Uterus (tissue), 3 donors: ENCODE measurements at regions not wholly inside any gene's neighbourhood (a gene's known extent, or its start where the extent isn't known, plus 50 kb on each side); places are given as distances from the start of the nearest gene placed in this dataset.

Source experiments
- DNase-seq, 2 donors: peaks; one replicate each; pipeline ENCODE4 v3.0.0-alpha.2; 2019 to 2020
- H3K27ac ChIP-seq, 2 donors: fragments of 200-600 bp; sonication (generic); 1 replicate in 1 of 2; 2 replicates in 1 of 2; pipeline ENCODE4 v1.5.1; 2016 to 2018
- H3K27me3 ChIP-seq, 2 donors: fragments of 200-600 bp; sonication (generic); one replicate each; pipeline ENCODE4 v1.5.1; 2018 to 2019; ENCODE audit warnings: control low read depth in 1 of 2
- H3K36me3 ChIP-seq, 2 donors: fragments of 200-600 bp; sonication (generic); one replicate each; pipeline ENCODE4 v1.5.1; 2019; ENCODE audit warnings: control low read depth in 1 of 2
- H3K4me1 ChIP-seq, 2 donors: fragments of 200-600 bp; sonication (generic); one replicate each; pipeline ENCODE4 v1.5.1; 2018 to 2019; ENCODE audit warnings: control low read depth in 1 of 2
- H3K4me3 ChIP-seq, 2 donors: fragments of 200-600 bp; sonication (generic); 1 replicate in 1 of 2; 2 replicates in 1 of 2; pipeline ENCODE4 v1.5.1; 2018 to 2019; ENCODE audit warnings: mild to moderate bottlenecking in 1 of 2
- H3K9me3 ChIP-seq, 2 donors: fragments of 200-600 bp; sonication (generic); one replicate each; pipeline ENCODE4 v1.5.1; 2019; ENCODE audit warnings: control low read depth in 1 of 2
- POLR2A ChIP-seq, 2 donors: fragments of 450-650 bp; IDR thresholded peaks; one replicate each; pipeline ENCODE4 v1.6.1; 2016; ENCODE audit warnings: antibody characterized with exemption in 2 of 2, mild to moderate bottlenecking in 1 of 2, moderate library complexity in 1 of 2
- intact Hi-C: fragments of 100-400 bp; cut with DNase I; formaldehyde crosslinking; loops from one replicate; pipeline ENCODE4 v1.15.1; 2023; ENCODE audit warnings: low total_unique reads
- TF ChIP-seq, protein P1 (sequence below), 4 experiments: fragments of 200-600 bp in 2 of 4; fragments of 450-650 bp in 2 of 4; sonication (generic) in 2 of 4; IDR thresholded peaks; one replicate each; pipeline ENCODE4 v1.5.1; 2016 to 2019; ENCODE audit warnings: antibody characterized with exemption in 4 of 4, mild to moderate bottlenecking in 2 of 4, moderate library complexity in 1 of 4
- donor health status: DM: yes; HTN: yes; CAD: no.

DNA sequence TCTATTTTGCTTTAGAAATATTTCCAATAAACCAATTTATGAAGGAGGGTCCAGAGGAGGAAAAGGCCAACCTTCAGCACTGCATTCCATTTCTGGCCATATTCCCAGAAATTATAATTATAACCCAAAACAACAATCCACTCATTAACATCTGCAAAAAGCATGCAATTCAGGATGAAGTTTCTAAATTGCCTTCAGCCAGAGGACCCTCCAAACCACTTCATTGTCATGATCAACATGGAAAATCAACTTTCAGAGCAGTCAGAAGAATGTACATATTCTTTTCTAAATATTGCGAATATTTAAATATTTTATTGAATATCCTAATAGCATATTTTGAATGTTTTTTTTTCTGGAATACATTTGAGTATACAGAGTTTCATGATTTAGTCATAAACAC is 332.6 kb upstream of the TMEM132C start:
- intact Hi-C loops, result no loop called here
- Histone ChIP-seq H3K36me3 (no peaks in the 10 kb centered on the region), H3K4me3 (no peak overlapping the region), H3K4me1 (no peaks in the 10 kb centered on the region), H3K27ac (no peak overlapping the region), H3K9me3 (no peaks in the 10 kb centered on the region), H3K27me3 (no peaks in the 10 kb centered on the region)
- DNase-seq, result no peak
- TF ChIP-seq POLR2A (IDR thresholded peaks at IDR 0.05), result no peak
- TF ChIP-seq, protein P1, sequence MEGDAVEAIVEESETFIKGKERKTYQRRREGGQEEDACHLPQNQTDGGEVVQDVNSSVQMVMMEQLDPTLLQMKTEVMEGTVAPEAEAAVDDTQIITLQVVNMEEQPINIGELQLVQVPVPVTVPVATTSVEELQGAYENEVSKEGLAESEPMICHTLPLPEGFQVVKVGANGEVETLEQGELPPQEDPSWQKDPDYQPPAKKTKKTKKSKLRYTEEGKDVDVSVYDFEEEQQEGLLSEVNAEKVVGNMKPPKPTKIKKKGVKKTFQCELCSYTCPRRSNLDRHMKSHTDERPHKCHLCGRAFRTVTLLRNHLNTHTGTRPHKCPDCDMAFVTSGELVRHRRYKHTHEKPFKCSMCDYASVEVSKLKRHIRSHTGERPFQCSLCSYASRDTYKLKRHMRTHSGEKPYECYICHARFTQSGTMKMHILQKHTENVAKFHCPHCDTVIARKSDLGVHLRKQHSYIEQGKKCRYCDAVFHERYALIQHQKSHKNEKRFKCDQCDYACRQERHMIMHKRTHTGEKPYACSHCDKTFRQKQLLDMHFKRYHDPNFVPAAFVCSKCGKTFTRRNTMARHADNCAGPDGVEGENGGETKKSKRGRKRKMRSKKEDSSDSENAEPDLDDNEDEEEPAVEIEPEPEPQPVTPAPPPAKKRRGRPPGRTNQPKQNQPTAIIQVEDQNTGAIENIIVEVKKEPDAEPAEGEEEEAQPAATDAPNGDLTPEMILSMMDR (IDR thresholded peaks at IDR 0.05), result no peak

DNA sequence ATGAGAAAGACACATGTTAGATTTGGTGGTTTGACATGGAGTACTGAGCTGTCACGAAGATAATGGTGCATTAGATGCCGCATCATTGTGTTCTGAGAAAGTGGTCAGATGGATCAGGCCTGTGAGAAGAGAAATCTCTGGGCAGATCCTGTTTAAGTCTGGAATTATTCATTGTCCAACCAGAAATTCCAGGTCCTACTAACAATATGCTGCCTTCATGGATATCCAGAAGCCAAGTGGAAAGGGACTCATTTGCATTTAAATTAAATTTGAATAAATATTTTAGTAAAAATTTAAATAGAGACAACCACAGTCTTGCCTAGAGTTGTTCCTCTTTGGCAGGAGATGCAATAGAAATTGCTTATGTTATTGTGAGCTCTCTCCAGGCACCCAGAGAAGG is 330.5 kb upstream of the TMEM132C start:
- Histone ChIP-seq H3K9me3 (no peaks in the 10 kb centered on the region), H3K4me3 (no peak overlapping the region), H3K36me3 (no peaks in the 10 kb centered on the region), H3K4me1 (no peaks in the 10 kb centered on the region), H3K27me3 (no peaks in the 10 kb centered on the region), H3K27ac (no peak overlapping the region)
- DNase-seq, result no peak
- intact Hi-C loops, result no loop called here
- TF ChIP-seq, protein P1 (IDR thresholded peaks at IDR 0.05), result no peak
- TF ChIP-seq POLR2A (IDR thresholded peaks at IDR 0.05), result no peak

DNA sequence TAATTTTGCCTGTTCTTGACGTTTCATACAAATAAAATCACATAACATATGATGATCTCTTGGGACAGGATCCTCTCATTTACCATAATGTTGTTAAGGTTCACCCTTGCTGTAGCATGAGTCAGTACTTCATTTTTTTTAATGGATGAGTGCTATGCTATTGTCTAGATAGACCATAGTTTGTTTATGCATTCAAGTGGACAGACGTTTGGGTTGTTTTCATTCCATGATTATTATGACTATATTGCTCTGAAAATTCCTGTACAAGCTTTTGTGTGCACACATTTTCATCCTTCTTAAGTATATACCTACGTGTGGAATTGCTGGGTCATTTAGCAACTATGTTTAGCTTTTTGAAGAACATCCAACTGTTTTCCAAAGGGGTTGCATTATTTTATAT is 325.6 kb upstream of the TMEM132C start:
- DNase-seq, result no peak
- Histone ChIP-seq H3K4me1 (no peaks in the 10 kb centered on the region), H3K9me3 (no peaks in the 10 kb centered on the region), H3K36me3 (no peaks in the 10 kb centered on the region), H3K4me3 (no peak overlapping the region), H3K27ac (no peak overlapping the region), H3K27me3 (no peaks in the 10 kb centered on the region)
- intact Hi-C loops, result no loop called here
- TF ChIP-seq, protein P1 (IDR thresholded peaks at IDR 0.05), result no peak
- no peak for TF ChIP-seq POLR2A (IDR thresholded peaks at IDR 0.05)

DNA sequence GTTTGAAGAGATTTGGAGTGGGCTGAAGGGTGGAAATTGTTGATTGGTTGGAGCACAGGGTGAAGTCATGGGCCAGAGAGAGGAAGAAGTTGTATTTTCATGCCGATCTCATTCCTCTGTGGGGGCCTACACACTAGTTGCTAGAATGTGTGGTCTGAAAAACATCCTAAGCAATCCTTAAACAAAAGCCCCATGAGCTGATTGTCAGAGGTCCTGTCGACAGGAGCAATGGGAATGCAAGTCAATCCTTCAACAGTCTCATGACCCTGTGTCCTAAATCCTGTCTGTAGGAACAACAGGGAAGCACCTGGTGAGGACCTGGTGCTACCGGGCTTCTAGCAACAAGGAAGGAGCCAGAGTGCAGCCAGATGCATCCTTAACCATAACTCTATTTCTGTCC is 324.0 kb upstream of the TMEM132C start:
- TF ChIP-seq, protein P1 (IDR thresholded peaks at IDR 0.05), result no peak
- TF ChIP-seq POLR2A (IDR thresholded peaks at IDR 0.05), result no peak
- no peak overlapping the region for H3K4me3 ChIP-seq
- intact Hi-C loops, result no loop called here
- no peaks in the 10 kb centered on the region for H3K4me1 ChIP-seq
- H3K36me3 ChIP-seq, result no peaks in the 10 kb centered on the region
- H3K27ac ChIP-seq, result no peak overlapping the region
- no peaks in the 10 kb centered on the region for H3K27me3 ChIP-seq
- no peak for DNase-seq
- no peaks in the 10 kb centered on the region for H3K9me3 ChIP-seq

GRCh38 chr12:127943481-127944210 is 323.3 kb upstream of the TMEM132C start:
- intact Hi-C loops, result no loop called here
- no peaks in the 10 kb centered on the region for H3K4me1 ChIP-seq
- no peaks in the 10 kb centered on the region for H3K36me3 ChIP-seq

More at GRCh38 chr12:127943481-127944210, 323.3 kb upstream of the TMEM132C start:
- TF ChIP-seq, protein P1 (IDR thresholded peaks at IDR 0.05), result no peak
- TF ChIP-seq POLR2A (IDR thresholded peaks at IDR 0.05), result no peak
- no peak for DNase-seq
- no peaks in the 10 kb centered on the region for H3K9me3 ChIP-seq
- no peaks in the 10 kb centered on the region for H3K27me3 ChIP-seq
- H3K4me3 ChIP-seq, result no peak overlapping the region
- H3K27ac ChIP-seq, result no peak overlapping the region
